Type B pancreatic cell (in vitro differentiated cells): ENCODE measurements at regions not wholly inside any gene's neighbourhood (a gene's known extent, or its start where the extent isn't known, plus 50 kb on each side); places are given as distances from the start of the nearest gene placed in this dataset.
"Not testable (repeated sequence)": the region's sequence is repeated elsewhere in the genome, so short reads cannot be mapped to it uniquely, and the experiment has no call there.

Source experiments
- DNase-seq: peaks from one replicate; pipeline ENCODE4 v3.0.0; 2021; ENCODE audit warnings: mixed read lengths; ENCODE audit not compliant: unreplicated experiment; ENCODE audit errors: extremely low spot score
- H3K27ac Mint-ChIP-seq: 2 replicates; pipeline ENCODE4 v1.8.0; 2021; ENCODE audit warnings: mild to moderate bottlenecking, mixed read lengths
- H3K27me3 Mint-ChIP-seq: 2 replicates; pipeline ENCODE4 v1.8.0; 2021; ENCODE audit warnings: mixed read lengths
- H3K36me3 Mint-ChIP-seq: 2 replicates; pipeline ENCODE4 v1.8.0; 2021; ENCODE audit warnings: mixed read lengths
- H3K4me1 Mint-ChIP-seq: one replicate; pipeline ENCODE4 v1.8.0; 2021; ENCODE audit warnings: mixed read lengths; ENCODE audit not compliant: unreplicated experiment
- H3K4me3 Mint-ChIP-seq: 2 replicates; pipeline ENCODE4 v1.8.0; 2021; ENCODE audit warnings: mild to moderate bottlenecking, mixed read lengths
- H3K9me3 Mint-ChIP-seq: 2 replicates; pipeline ENCODE4 v1.8.0; 2021; ENCODE audit warnings: mixed read lengths
- TF ChIP-seq, protein P1 (sequence below): fragments of 200-600 bp; sonication (generic); conservative IDR thresholded peaks from 2 replicates; pipeline ENCODE4 v1.5.0; 2021; ENCODE audit warnings: antibody characterized with exemption, mild to moderate bottlenecking

DNA sequence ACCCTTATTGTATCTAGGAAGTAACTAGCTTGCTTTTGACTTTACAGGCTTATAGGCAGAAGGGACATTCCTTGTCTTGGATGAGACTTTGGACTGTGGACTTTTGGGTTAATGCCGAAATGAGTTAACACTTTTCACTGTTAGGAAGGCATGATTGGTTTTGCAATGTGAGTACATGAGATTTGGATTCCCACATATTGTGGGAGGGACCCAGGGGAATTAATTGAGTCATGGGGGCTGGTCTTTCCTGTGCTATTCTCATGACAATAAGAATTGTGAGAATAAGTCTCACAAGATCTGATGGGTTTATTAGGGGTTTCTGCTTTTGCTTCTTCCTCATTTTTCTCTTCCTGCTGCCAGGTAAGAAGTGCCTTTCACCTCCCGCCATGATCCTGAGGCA, 417.5 kb downstream of the HINT1 start:
- Mint-ChIP-seq H3K36me3 (no peaks in the 10 kb centered on the region), H3K27ac (no peak overlapping the region), H3K9me3 (peaks cover 6% of the 10 kb centered on the region), H3K4me3 (no peak overlapping the region), H3K4me1 (peaks cover 4% of the 10 kb centered on the region), H3K27me3 (no peaks in the 10 kb centered on the region)
- no peak for DNase-seq
- TF ChIP-seq, protein P1, sequence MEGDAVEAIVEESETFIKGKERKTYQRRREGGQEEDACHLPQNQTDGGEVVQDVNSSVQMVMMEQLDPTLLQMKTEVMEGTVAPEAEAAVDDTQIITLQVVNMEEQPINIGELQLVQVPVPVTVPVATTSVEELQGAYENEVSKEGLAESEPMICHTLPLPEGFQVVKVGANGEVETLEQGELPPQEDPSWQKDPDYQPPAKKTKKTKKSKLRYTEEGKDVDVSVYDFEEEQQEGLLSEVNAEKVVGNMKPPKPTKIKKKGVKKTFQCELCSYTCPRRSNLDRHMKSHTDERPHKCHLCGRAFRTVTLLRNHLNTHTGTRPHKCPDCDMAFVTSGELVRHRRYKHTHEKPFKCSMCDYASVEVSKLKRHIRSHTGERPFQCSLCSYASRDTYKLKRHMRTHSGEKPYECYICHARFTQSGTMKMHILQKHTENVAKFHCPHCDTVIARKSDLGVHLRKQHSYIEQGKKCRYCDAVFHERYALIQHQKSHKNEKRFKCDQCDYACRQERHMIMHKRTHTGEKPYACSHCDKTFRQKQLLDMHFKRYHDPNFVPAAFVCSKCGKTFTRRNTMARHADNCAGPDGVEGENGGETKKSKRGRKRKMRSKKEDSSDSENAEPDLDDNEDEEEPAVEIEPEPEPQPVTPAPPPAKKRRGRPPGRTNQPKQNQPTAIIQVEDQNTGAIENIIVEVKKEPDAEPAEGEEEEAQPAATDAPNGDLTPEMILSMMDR, result no peak

GRCh38 chr5:130746641-130747040, 418.4 kb downstream of the HINT1 start:
- not testable (repeated sequence) for H3K4me1 Mint-ChIP-seq, H3K4me3 Mint-ChIP-seq, DNase-seq, H3K9me3 Mint-ChIP-seq, H3K27me3 Mint-ChIP-seq, H3K27ac Mint-ChIP-seq, H3K36me3 Mint-ChIP-seq

GRCh38 chr5:130743092-130743491, 422.0 kb downstream of the HINT1 start:
- peaks cover 4% of the 10 kb centered on the region for H3K4me1 Mint-ChIP-seq
- peaks cover 11% of the 10 kb centered on the region for H3K9me3 Mint-ChIP-seq

DNA sequence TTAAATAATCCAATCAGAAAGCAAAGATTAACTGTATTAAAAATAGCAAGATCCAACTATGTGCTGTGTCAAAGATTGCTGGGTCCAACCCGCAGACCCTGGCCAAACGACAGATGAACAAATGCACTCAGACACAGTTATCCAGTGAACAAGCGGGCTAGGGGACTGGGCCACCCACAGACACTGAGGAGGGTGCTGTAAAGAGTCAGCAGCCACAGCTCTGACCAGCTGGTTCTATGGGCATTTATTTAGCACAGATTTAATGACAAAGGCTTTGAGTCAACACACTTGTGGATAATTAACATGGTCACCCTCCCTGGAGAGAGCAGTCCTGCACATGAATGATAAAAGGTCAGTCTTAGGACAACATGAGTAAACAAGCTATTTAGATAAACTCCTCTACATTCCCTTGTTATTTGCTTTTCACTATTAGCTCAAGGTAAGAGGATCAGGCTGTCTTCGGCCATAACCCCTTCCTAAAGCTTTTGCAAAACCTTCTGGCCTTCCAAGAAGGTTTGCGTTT, 424.9 kb downstream of the HINT1 start:
- H3K27me3 Mint-ChIP-seq, result no peaks in the 10 kb centered on the region
- no peaks in the 10 kb centered on the region for H3K36me3 Mint-ChIP-seq
- DNase-seq, result no peak
- TF ChIP-seq, protein P1, result no peak
- peaks cover 4% of the 10 kb centered on the region for H3K4me1 Mint-ChIP-seq
- H3K27ac Mint-ChIP-seq, result no peak overlapping the region
- peaks cover 4% of the 10 kb centered on the region for H3K9me3 Mint-ChIP-seq
- no peak overlapping the region for H3K4me3 Mint-ChIP-seq

More at GRCh38 chr5:130743092-130743491, 422.0 kb downstream of the HINT1 start:
- Mint-ChIP-seq H3K27ac (no peak overlapping the region), H3K4me3 (no peak overlapping the region), H3K36me3 (no peaks in the 10 kb centered on the region), H3K27me3 (no peaks in the 10 kb centered on the region)
- TF ChIP-seq, protein P1, result no peak
- DNase-seq, result no peak

DNA sequence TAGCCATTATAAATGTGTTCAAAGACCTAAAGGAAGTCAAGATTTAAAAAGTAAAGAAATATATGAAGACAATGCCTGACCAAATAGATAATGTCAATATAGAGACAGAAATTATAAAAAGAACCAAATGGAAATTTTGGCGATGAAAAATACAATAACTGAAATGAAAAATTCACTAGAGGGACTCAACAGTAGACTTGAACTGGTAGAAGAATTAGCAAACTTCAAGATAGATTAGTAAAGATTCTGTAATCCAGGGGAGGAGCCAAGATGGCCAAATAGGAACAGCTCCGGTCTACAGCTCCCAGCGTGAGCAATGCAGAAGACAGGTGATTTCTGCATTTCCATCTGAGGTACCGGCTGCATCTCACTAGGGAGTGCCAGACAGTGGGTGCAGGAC, 433.2 kb downstream of the HINT1 start:
- no peaks in the 10 kb centered on the region for H3K9me3 Mint-ChIP-seq
- no peaks in the 10 kb centered on the region for H3K36me3 Mint-ChIP-seq
- no peaks in the 10 kb centered on the region for H3K4me1 Mint-ChIP-seq
- H3K4me3 Mint-ChIP-seq, result no peak overlapping the region
- no peak overlapping the region for H3K27ac Mint-ChIP-seq
- no peaks in the 10 kb centered on the region for H3K27me3 Mint-ChIP-seq
- DNase-seq, result no peak
- TF ChIP-seq, protein P1, result no peak

DNA sequence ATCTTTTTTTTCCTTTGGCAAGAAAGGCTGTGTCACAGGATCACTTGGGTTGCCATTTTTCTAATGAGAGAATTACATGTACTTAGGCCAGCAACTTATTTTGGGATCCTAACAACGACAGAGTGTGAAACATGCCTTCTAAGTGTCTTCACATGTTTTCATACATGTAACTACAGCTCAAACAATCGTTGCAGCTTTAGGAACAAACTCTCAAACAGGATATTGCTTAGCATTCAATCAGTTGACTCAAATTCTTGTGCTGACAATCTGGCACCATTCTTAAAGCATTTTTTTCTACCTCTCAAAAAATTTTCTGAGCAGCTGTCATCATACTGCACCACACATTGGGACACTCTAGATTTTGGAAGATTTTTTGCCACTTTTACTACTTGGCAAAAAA, 435.5 kb downstream of the HINT1 start:
- Mint-ChIP-seq H3K4me1 (no peaks in the 10 kb centered on the region), H3K9me3 (no peaks in the 10 kb centered on the region), H3K27me3 (no peaks in the 10 kb centered on the region), H3K36me3 (no peaks in the 10 kb centered on the region), H3K27ac (no peak overlapping the region), H3K4me3 (no peak overlapping the region)
- no peak for DNase-seq
- TF ChIP-seq, protein P1, result no peak
